OCI-LY7 (cell line): ENCODE measurements at regions not wholly inside any gene's neighbourhood (a gene's known extent, or its start where the extent isn't known, plus 50 kb on each side); places are given as distances from the start of the nearest gene placed in this dataset.

Experiments
- CTCF ChIP-seq: fragments of 200-600 bp; sonication (generic); conservative IDR thresholded peaks from 2 replicates; pipeline ENCODE4 v1.5.1; 2014; ENCODE audit warnings: mild to moderate bottlenecking, antibody characterized with exemption, low read length, moderate library complexity, mixed read lengths
- EZH2phosphoT487 ChIP-seq: fragments of 200-600 bp; sonication (generic); IDR thresholded peaks from 2 replicates; pipeline ENCODE4 v1.6.1; 2018; ENCODE audit warnings: low read depth, borderline replicate concordance, mild to moderate bottlenecking, mixed run types, antibody characterized with exemption, low read length, moderate library complexity, mixed read lengths

- no peak for TF ChIP-seq CTCF
- TF ChIP-seq EZH2phosphoT487, result no peak
These were observed 725.7 kb upstream of the TENM3 start for GRCh38 chr4:181517491-181517890.
